ENCODE measurements at regions not wholly inside any gene's neighbourhood (a gene's known extent, or its start where the extent isn't known, plus 50 kb on each side); places are given as distances from the start of the nearest gene placed in this dataset.
A peak's percentile ranks its signal among the peaks of the same experiment; 100 is the strongest.

DNA sequence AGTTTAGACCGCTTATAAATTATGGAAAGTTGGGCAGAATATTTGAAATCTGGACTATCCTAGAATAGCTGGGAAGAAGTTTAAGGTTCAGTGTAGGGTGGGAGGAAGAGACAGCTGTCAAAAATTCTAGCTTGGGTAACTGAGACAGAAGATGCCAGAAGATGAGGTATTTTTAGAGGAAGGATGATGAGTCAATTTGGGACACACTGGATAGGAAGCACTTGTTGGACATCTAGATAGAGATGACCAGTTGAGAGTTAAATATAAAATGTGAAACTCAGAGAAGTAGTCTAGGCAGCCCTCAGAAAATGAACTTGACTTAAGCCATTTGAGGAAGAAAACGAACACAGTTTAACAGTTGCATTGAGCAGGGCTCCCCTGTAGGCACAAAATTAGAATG is 137.9 kb upstream of the MAP9 start:
- TF ChIP-seq, protein P1, sequence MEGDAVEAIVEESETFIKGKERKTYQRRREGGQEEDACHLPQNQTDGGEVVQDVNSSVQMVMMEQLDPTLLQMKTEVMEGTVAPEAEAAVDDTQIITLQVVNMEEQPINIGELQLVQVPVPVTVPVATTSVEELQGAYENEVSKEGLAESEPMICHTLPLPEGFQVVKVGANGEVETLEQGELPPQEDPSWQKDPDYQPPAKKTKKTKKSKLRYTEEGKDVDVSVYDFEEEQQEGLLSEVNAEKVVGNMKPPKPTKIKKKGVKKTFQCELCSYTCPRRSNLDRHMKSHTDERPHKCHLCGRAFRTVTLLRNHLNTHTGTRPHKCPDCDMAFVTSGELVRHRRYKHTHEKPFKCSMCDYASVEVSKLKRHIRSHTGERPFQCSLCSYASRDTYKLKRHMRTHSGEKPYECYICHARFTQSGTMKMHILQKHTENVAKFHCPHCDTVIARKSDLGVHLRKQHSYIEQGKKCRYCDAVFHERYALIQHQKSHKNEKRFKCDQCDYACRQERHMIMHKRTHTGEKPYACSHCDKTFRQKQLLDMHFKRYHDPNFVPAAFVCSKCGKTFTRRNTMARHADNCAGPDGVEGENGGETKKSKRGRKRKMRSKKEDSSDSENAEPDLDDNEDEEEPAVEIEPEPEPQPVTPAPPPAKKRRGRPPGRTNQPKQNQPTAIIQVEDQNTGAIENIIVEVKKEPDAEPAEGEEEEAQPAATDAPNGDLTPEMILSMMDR (conservative IDR thresholded peaks at IDR 0.05; ENCODE audit: control insufficient read depth, insufficient read depth, low read depth, low read length), result no peak
- DNase-seq (ENCODE audit: low read depth), result no peak
- H3K4me3 ChIP-seq (ENCODE audit: control insufficient read depth, low read depth, low read length), result no peak overlapping the region

GRCh38 chr4:155512817-155513216 is 136.1 kb upstream of the MAP9 start:
- TF ChIP-seq, protein P1 (conservative IDR thresholded peaks at IDR 0.05; ENCODE audit: control insufficient read depth, insufficient read depth, low read depth, low read length), result no peak
- DNase-seq (ENCODE audit: low read depth), result peak; percentile 53
- H3K4me3 ChIP-seq (ENCODE audit: control insufficient read depth, low read depth, low read length), result no peak overlapping the region

DNA sequence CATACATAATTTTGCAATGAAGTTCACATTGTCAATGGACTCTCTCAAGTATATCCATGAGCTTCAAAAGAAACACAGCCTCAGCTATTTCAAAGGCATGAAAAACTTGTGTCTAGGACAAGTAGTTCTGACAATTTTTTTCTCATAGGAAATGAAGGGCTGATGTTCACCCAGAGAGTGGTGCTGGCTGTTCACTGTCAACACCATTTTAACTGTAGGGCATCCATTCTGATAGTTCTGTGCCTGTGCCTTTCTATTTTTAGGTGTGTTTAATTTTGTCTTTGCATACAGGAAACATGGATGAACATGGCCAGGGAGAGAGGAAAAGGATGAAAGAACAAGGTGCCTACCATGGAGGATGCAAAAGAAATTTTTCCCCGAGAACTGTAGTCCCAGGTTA is 135.3 kb upstream of the MAP9 start:
- DNase-seq (ENCODE audit: low read depth), result no peak

GRCh38 chr4:155510771-155511170 is 134.0 kb upstream of the MAP9 start:
- H3K4me3 ChIP-seq (ENCODE audit: control insufficient read depth, low read depth, low read length), result no peak overlapping the region
- DNase-seq (ENCODE audit: low read depth), result no peak
- TF ChIP-seq, protein P1 (conservative IDR thresholded peaks at IDR 0.05; ENCODE audit: control insufficient read depth, insufficient read depth, low read depth, low read length), result no peak

More for the DNA sequence above, 135.3 kb upstream of the MAP9 start:
- no peak overlapping the region for H3K4me3 ChIP-seq (ENCODE audit: control insufficient read depth, low read depth, low read length)
- TF ChIP-seq, protein P1 (conservative IDR thresholded peaks at IDR 0.05; ENCODE audit: control insufficient read depth, insufficient read depth, low read depth, low read length), result no peak

DNA sequence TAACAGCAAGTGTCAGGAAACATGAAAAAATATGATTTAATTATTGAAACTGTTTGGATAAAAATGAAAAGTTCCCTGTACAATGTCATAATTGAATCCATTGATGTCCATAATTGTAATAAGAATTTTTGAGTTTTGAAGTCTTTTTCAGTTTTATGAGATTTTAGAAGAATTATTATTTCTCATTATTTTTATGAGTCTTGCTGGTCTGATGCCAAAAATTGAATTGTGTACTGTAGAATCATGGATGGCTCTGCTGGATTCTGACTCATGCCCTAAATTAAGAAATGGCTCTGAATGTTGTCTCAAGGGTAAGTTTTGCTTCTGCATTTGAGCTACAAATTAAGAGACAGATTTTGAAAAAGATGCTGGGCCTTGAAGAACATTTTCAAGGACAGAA is 132.8 kb upstream of the MAP9 start:
- peak; percentile 57 for DNase-seq (ENCODE audit: low read depth)

GRCh38 chr4:155506745-155507144 is 130.0 kb upstream of the MAP9 start:
- H3K4me3 ChIP-seq (ENCODE audit: control insufficient read depth, low read depth, low read length), result no peak overlapping the region
- TF ChIP-seq, protein P1 (conservative IDR thresholded peaks at IDR 0.05; ENCODE audit: control insufficient read depth, insufficient read depth, low read depth, low read length), result no peak
- no peak for DNase-seq (ENCODE audit: low read depth)

More for the DNA sequence above, 132.8 kb upstream of the MAP9 start:
- TF ChIP-seq, protein P1 (conservative IDR thresholded peaks at IDR 0.05; ENCODE audit: control insufficient read depth, insufficient read depth, low read depth, low read length), result no peak
- H3K4me3 ChIP-seq (ENCODE audit: control insufficient read depth, low read depth, low read length), result no peak overlapping the region

- TF ChIP-seq, protein P1 (conservative IDR thresholded peaks at IDR 0.05; ENCODE audit: control insufficient read depth, insufficient read depth, low read depth, low read length), result no peak
- DNase-seq (ENCODE audit: low read depth), result no peak
- H3K4me3 ChIP-seq (ENCODE audit: control insufficient read depth, low read depth, low read length), result no peak overlapping the region
Measured at GRCh38 chr4:155505321-155505720, 128.6 kb upstream of the MAP9 start.
